ENCODE measurements at regions not wholly inside any gene's neighbourhood (a gene's known extent, or its start where the extent isn't known, plus 50 kb on each side); places are given as distances from the start of the nearest gene placed in this dataset.
"Not testable (repeated sequence)": the region's sequence is repeated elsewhere in the genome, so short reads cannot be mapped to it uniquely, and the experiment has no call there.

DNA sequence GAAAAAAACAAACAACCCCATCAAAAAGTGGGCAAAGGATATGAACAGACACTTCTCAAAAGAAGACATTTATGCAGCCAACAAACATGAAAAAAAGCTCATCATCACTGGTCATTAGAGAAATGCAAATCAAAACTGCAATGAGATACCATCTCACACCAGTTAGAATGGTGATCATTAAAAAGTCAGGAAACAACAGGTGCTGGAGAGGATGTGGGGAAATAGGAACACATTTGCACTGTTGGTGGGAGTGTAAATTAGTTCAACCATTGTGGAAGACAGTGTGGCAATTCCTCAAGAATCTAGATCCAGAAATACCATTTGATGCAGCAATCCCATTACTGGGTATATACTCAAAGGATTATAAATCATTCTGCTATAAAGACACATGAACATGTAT lies 85.5 kb upstream of the WSB1 start:
- TF ChIP-seq, protein P1, sequence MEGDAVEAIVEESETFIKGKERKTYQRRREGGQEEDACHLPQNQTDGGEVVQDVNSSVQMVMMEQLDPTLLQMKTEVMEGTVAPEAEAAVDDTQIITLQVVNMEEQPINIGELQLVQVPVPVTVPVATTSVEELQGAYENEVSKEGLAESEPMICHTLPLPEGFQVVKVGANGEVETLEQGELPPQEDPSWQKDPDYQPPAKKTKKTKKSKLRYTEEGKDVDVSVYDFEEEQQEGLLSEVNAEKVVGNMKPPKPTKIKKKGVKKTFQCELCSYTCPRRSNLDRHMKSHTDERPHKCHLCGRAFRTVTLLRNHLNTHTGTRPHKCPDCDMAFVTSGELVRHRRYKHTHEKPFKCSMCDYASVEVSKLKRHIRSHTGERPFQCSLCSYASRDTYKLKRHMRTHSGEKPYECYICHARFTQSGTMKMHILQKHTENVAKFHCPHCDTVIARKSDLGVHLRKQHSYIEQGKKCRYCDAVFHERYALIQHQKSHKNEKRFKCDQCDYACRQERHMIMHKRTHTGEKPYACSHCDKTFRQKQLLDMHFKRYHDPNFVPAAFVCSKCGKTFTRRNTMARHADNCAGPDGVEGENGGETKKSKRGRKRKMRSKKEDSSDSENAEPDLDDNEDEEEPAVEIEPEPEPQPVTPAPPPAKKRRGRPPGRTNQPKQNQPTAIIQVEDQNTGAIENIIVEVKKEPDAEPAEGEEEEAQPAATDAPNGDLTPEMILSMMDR (IDR thresholded peaks at IDR 0.05) = not testable (repeated sequence)
- TF ChIP-seq POLR2A (IDR thresholded peaks at IDR 0.05) = not testable (repeated sequence)
